ENCODE measurements at regions not wholly inside any gene's neighbourhood (a gene's known extent, or its start where the extent isn't known, plus 50 kb on each side); places are given as distances from the start of the nearest gene placed in this dataset.

- no peak for DNase-seq (ENCODE audit: low read depth in 2 of 2)
Measured at GRCh38 chr2:6343076-6343475, 522.6 kb downstream of the CMPK2 start.

GRCh38 chr2:6352247-6352646 lies 513.5 kb downstream of the CMPK2 start:
- DNase-seq (ENCODE audit: low read depth in 2 of 2), result no peak

GRCh38 chr2:6352906-6353515 lies 512.7 kb downstream of the CMPK2 start:
- peak; percentile 35 to 40 for DNase-seq (ENCODE audit: low read depth in 2 of 2)

- DNase-seq (ENCODE audit: low read depth in 2 of 2), result no peak
Measured at GRCh38 chr2:6353669-6354068, 512.0 kb downstream of the CMPK2 start.

DNA sequence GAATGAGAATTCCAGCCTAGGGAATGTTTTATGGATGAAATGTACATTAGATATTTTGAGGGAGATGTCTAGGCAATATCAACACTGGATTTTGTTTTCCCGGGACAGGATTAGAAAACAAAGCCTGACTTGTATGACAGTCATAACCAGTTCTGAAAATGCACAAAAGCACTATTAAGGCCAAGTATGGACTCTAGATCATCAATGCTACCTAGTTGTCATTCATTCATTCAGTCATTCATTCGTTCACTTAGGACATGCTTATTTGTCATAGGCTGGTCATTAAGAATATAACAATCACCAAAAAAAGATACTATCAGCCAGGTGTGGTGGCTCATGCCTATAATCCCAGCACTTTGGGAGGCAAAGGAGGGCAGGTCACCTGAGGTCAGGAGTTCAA lies 511.2 kb downstream of the CMPK2 start:
- no peak for DNase-seq (ENCODE audit: low read depth in 2 of 2)

DNA sequence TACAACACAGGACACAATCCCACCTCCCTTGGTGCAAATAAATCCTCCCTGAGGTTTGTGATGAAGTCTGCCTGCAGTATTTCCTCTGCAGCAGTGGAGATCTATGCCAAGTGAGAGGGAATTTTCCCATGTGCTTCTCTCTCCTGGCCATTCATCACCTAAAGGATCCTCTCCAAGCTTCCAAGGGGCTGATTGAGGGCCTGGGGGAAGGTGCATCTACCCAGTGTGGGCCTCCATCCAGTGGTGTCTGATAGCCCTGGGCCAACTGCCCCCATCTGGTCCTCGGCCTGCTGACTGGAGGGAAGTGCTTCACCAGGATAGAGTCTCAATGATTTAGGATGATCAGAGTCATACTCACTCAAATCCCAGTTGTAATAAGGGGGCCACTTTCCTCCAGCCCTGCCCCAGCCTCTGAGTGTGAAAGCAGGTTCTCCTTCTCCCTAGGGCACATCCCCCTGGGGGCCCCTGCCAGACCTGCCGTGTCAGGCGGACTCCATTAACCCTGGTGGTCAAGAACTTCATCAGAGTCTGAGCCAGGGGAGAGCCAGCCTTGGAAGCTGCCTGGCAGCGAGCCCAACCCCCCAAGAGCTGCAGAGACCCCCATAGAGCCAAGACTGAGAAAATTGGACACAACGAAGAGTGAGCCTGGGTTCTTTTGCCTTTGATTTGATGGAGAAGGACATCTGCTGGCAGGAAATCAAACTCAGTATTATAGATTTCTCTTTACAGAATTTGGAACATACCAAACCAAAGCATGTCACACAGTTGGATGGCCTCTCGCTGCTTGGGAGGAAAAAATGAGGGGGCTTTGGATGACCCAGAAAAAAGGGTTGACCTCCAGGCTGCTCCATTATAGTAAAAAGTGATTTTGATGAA lies 509.6 kb downstream of the CMPK2 start:
- no peak for DNase-seq (ENCODE audit: low read depth in 2 of 2)

GRCh38 chr2:6358546-6358945 lies 507.2 kb downstream of the CMPK2 start:
- no peak for DNase-seq (ENCODE audit: low read depth in 2 of 2)

DNA sequence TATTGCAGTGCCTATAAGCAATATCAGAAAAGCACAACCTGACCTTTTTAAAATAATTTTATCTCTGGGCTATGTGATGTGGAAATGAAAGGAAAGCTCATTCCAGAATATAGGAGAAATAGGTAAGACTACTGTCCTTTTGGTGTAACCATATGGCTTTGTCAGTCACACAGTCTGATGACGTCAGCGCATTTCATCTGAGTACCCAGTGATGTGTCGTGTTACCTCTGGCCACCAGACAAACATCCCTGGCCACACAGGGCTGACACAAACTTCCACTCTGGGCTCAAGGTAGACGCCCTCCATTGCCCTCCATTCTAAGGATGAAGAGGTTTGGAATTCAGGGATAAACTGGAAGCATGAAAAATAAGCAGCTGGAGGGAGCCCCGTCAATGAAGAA lies 506.7 kb downstream of the CMPK2 start:
- no peak for DNase-seq (ENCODE audit: low read depth in 2 of 2)

- no peak for DNase-seq (ENCODE audit: low read depth in 2 of 2)
Measured at GRCh38 chr2:6359964-6360363, 505.7 kb downstream of the CMPK2 start.

- DNase-seq (ENCODE audit: low read depth in 2 of 2), result no peak
Measured at GRCh38 chr2:6362671-6363450, 502.8 kb downstream of the CMPK2 start.

- peak; percentile 56 to 61 for DNase-seq (ENCODE audit: low read depth in 2 of 2)
Measured at GRCh38 chr2:6368281-6368680, 497.4 kb downstream of the CMPK2 start.

GRCh38 chr2:6369266-6369665 lies 496.4 kb downstream of the CMPK2 start:
- no peak for DNase-seq (ENCODE audit: low read depth in 2 of 2)

DNA sequence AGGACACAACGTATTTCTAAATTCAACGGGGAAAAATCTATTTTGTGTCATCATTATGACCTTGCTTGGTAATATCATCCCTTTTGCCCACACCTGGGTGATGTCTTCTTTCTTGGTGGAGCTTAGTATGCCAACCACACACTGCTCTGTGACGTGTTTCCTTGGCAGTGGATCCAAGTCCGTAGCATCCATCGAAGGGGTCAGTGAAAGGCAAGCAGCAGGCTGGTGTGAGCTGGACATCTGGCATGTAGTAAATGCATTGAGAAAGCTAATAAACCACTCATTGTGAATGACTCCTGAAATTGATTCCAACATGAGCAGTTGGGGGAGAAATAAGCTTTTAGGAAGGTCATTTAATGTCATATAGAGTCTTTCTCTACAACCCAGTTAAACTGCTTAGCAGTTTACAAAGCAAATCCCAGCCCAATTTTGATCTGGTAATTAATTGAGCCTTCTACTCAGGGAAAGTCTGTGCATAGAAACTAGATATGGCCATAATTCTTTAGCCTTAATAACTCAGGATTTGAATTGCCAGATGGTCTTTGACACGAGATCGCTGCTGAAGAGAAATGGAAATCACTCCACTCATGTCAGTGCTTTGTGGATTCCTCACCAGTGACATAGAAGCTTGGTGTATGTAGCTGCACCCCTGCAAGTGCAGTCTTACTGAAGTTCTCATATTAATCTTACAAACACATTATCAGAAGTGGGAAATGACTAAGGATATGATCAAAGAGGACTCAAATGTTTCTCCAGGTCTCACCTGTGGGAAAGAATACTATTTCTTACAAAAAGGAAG lies 494.8 kb downstream of the CMPK2 start:
- DNase-seq (ENCODE audit: low read depth in 2 of 2), result no peak

- peak; percentile 85 to 89 for DNase-seq (ENCODE audit: low read depth in 2 of 2)
Measured at GRCh38 chr2:6372317-6372901, 493.3 kb downstream of the CMPK2 start.

DNA sequence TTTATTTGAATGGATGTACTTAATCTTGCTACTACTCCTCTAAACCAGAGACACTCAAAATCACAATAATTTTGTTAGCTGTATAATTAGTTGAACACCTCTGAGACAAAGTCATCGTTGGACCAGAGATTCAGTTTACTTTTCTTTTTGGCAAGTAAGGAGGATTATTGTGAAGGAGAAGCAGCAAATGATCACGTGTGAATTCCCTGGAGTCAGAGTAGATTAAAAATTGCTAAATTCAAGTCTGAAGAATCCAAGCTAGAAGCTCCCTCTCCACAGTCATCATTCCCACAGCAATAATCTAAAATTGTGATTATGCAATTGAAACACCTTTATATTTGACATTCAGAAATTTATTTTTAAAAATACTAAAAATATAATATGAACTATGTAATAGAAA lies 484.4 kb downstream of the CMPK2 start:
- DNase-seq (ENCODE audit: low read depth in 2 of 2), result no peak

GRCh38 chr2:6384341-6384740 lies 481.4 kb downstream of the CMPK2 start:
- no peak for DNase-seq (ENCODE audit: low read depth in 2 of 2)

DNA sequence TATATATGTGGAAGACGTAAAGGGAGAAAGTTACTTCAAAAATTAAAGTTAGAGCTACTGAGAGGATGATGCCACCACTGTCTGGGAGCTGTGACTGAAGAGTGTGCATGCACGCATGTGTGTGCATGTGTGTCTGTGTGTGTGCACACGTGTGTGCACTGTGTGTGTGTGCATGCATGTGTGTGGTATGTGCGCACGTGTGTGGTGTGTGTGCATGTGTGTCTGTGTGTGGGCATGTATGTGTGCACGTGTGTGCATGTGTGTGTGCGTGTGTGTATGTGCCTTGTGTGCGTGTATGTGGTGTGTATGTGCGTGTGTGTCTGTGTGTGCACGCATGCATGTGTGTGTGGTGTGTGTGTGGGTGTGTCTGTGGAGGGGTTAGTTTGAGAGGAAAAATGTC lies 473.4 kb downstream of the CMPK2 start:
- DNase-seq (ENCODE audit: low read depth in 2 of 2), result no peak

GRCh38 chr2:6392966-6393365 lies 472.7 kb downstream of the CMPK2 start:
- no peak for DNase-seq (ENCODE audit: low read depth in 2 of 2)

DNA sequence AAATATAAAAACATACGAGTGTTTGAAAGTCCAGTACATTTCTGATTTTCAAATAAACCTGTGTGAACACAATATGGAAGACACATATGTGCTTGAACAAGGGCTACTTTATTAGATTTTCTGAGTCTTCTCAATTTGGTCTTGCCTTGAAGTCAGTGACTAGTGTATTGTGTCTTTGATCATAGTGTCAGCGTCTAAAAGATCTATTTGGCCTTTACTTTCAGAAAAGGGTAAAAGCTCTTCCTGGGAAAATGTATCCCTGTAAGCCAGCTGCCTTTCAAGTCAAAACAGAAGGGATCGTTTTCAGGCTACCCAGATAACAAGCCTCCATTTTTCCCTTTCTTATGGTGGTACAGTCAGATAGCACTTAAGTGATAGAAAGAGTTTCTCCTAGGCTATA lies 471.9 kb downstream of the CMPK2 start:
- no peak for DNase-seq (ENCODE audit: low read depth in 2 of 2)

DNA sequence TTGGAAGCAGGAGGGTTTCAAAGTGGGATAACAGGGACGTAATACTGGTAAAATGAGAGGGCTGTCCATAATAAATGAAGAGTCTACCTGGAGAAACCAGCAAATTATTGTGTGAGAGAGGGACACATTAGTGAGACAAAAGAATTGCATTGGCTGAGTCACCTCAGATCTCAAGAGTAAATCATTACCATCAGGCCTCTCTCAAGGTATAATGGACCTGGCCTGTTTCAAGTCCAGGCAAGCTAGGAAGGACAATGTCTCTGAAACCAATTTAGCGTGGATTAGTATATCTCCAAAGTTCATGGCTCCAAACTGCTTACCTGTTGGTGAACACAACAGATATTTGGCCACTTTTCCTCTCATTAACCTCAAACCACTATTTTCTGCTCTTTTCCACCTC lies 471.4 kb downstream of the CMPK2 start:
- no peak for DNase-seq (ENCODE audit: low read depth in 2 of 2)

- DNase-seq (ENCODE audit: low read depth in 2 of 2), result no peak
Measured at GRCh38 chr2:6398421-6398820, 467.3 kb downstream of the CMPK2 start.
